Endothelial cell of umbilical vein (primary cell): ENCODE measurements at regions not wholly inside any gene's neighbourhood (a gene's known extent, or its start where the extent isn't known, plus 50 kb on each side); places are given as distances from the start of the nearest gene placed in this dataset.

ENCODE experiments used
- CTCF ChIP-seq, 2 donors: IDR thresholded peaks; 1 replicate in 1 of 2; 2 replicates in 1 of 2; pipeline ENCODE4 v1.5.1; 2011; ENCODE audit warnings: low read length in 2 of 2, mild to moderate bottlenecking in 2 of 2, moderate library complexity in 2 of 2, control low read depth in 1 of 2, inconsistent platforms in 1 of 2, low read depth in 1 of 2; ENCODE audit not compliant: insufficient read depth in 1 of 2; ENCODE audit errors: extremely low read depth in 1 of 2
- EZH2 ChIP-seq: IDR thresholded peaks from 2 replicates; pipeline ENCODE4 v1.6.1; 2012; ENCODE audit warnings: borderline replicate concordance, low read depth, mild to moderate bottlenecking, moderate library complexity, low read length, inconsistent platforms; ENCODE audit not compliant: severe bottlenecking
- GATA2 ChIP-seq: IDR thresholded peaks from 2 replicates; pipeline ENCODE4 v1.7.0; 2011; ENCODE audit warnings: low read depth, mild to moderate bottlenecking, moderate library complexity, mixed read lengths, low read length; ENCODE audit not compliant: insufficient read length, insufficient read depth
- JUN ChIP-seq: IDR thresholded peaks from 2 replicates; pipeline ENCODE4 v1.6.1; 2011; ENCODE audit warnings: borderline replicate concordance, low read depth; ENCODE audit not compliant: insufficient read length, insufficient read depth
- MAX ChIP-seq: IDR thresholded peaks from 2 replicates; pipeline ENCODE4 v1.6.1; 2011; ENCODE audit not compliant: insufficient read depth, insufficient read length
- MYC ChIP-seq: IDR thresholded peaks from one replicate; pipeline ENCODE4 v1.6.1; 2011; ENCODE audit warnings: mild to moderate bottlenecking, low read depth, low read length
- POLR2A ChIP-seq: IDR thresholded peaks from 2 replicates; pipeline ENCODE4 v1.6.1; 2012; ENCODE audit warnings: low read depth, mild to moderate bottlenecking, control low read depth, low read length
- POLR2AphosphoS5 ChIP-seq: IDR thresholded peaks from 2 replicates; pipeline ENCODE4 v1.6.1; 2012; ENCODE audit warnings: low read depth, mild to moderate bottlenecking, control low read depth, low read length, moderate library complexity; ENCODE audit not compliant: insufficient read depth

GRCh38 chr18:77334876-77335275 lies 85.2 kb downstream of the GALR1 start:
- TF ChIP-seq CTCF (IDR thresholded peaks at IDR 0.05; ENCODE audit: extremely low read depth in 1 of 2, insufficient read depth in 1 of 2, low read depth in 1 of 2, low read length in 2 of 2) = no peak
- no peak for TF ChIP-seq MAX
- TF ChIP-seq POLR2AphosphoS5 = no peak
- no peak for TF ChIP-seq JUN
- TF ChIP-seq POLR2A = no peak
- no peak for TF ChIP-seq EZH2
- no peak for TF ChIP-seq MYC
- no peak for TF ChIP-seq GATA2
